Neural cell (in vitro differentiated cells): ENCODE measurements at regions not wholly inside any gene's neighbourhood (a gene's known extent, or its start where the extent isn't known, plus 50 kb on each side); places are given as distances from the start of the nearest gene placed in this dataset.

ENCODE experiments used
- H2AFZ ChIP-seq: fragments of 200-600, 300-800 bp; sonication (generic), shearing (Covaris generic); 2 replicates; pipeline ENCODE4 v1.6.0; 2014; ENCODE audit warnings: low read depth, mild to moderate bottlenecking, antibody characterized with exemption, low read length, moderate library complexity
- H3F3A ChIP-seq: fragments of 200-600 bp; shearing (Covaris generic); 2 replicates; pipeline ENCODE4 v1.6.1; 2016; ENCODE audit warnings: mild to moderate bottlenecking, moderate library complexity, mixed read lengths, antibody characterized with exemption, low read length; ENCODE audit not compliant: insufficient read depth, poor library complexity, severe bottlenecking
- H3K27ac ChIP-seq: fragments of 200-600, 300-800 bp; sonication (generic), shearing (Covaris generic); 2 replicates; pipeline ENCODE4 v1.5.1; 2014; ENCODE audit warnings: mild to moderate bottlenecking, low read length, moderate library complexity
- H3K27me3 ChIP-seq: fragments of 300-800, 200-600 bp; sonication (generic), shearing (Covaris generic); 2 replicates; pipeline ENCODE4 v1.6.0; 2014; ENCODE audit warnings: mild to moderate bottlenecking, low read depth, low read length, moderate library complexity; ENCODE audit not compliant: insufficient read depth
- H3K36me3 ChIP-seq: fragments of 300-800, 200-600 bp; sonication (generic), shearing (Covaris generic); 2 replicates; pipeline ENCODE4 v1.5.1; 2014; ENCODE audit warnings: mild to moderate bottlenecking, antibody characterized with exemption, low read length, moderate library complexity; ENCODE audit not compliant: insufficient read depth
- H3K4me2 ChIP-seq: fragments of 300-800, 200-600 bp; sonication (generic), shearing (Covaris generic); 2 replicates; pipeline ENCODE4 v1.6.0; 2014; ENCODE audit warnings: mild to moderate bottlenecking, low read length
- H3K4me3 ChIP-seq: fragments of 300-800, 200-600 bp; sonication (generic), shearing (Covaris generic); 2 replicates; pipeline ENCODE4 v1.5.1; 2014; ENCODE audit warnings: mild to moderate bottlenecking, low read length, moderate library complexity
- H3K79me2 ChIP-seq: fragments of 200-600 bp; shearing (Covaris generic); replicated peaks from 2 replicates; pipeline ENCODE4 v1.6.0; 2014; ENCODE audit warnings: mild to moderate bottlenecking, low read length, moderate library complexity; ENCODE audit not compliant: insufficient read depth
- H3K9ac ChIP-seq: fragments of 300-800, 200-600 bp; sonication (generic), shearing (Covaris generic); 2 replicates; pipeline ENCODE4 v1.6.1; 2016; ENCODE audit warnings: mild to moderate bottlenecking, low read length, mixed read lengths
- H3K9me2 ChIP-seq: fragments of 200-600 bp; shearing (Covaris generic); 2 replicates; pipeline ENCODE4 v1.6.1; 2016; ENCODE audit warnings: mild to moderate bottlenecking, low read length, mixed read lengths; ENCODE audit not compliant: insufficient read depth
- H3K9me3 ChIP-seq: fragments of 200-600, 300-800 bp; sonication (generic), shearing (Covaris generic); 2 replicates; pipeline ENCODE4 v1.6.1; 2016; ENCODE audit warnings: mild to moderate bottlenecking, mixed run types, low read length, moderate library complexity, mixed read lengths
- H4K20me1 ChIP-seq: fragments of 200-600 bp; shearing (Covaris generic); 2 replicates; pipeline ENCODE4 v1.6.1; 2016; ENCODE audit warnings: mild to moderate bottlenecking, mixed run types; ENCODE audit not compliant: insufficient read depth
- EP300 ChIP-seq: fragments of 450-650 bp; conservative IDR thresholded peaks from 2 replicates; pipeline ENCODE4 v1.6.1; 2014; ENCODE audit warnings: antibody characterized with exemption, mild to moderate bottlenecking, moderate library complexity; ENCODE audit not compliant: poor library complexity, severe bottlenecking
- EZH2 ChIP-seq: fragments of 200-600, 300-800 bp; shearing (Covaris generic), sonication (generic); IDR thresholded peaks from 2 replicates; pipeline ENCODE4 v1.6.1; 2014; ENCODE audit warnings: antibody characterized with exemption, low read length, borderline replicate concordance, mild to moderate bottlenecking; ENCODE audit not compliant: insufficient read depth, poor library complexity, severe bottlenecking
- MXI1 ChIP-seq: fragments of 450-650 bp; conservative IDR thresholded peaks from 2 replicates; pipeline ENCODE4 v1.6.1; 2014; ENCODE audit warnings: antibody characterized with exemption, mild to moderate bottlenecking; ENCODE audit not compliant: poor library complexity, severe bottlenecking
- POLR2AphosphoS5 ChIP-seq: IDR thresholded peaks from 2 replicates; pipeline ENCODE4 v1.6.1; 2012
- RAD21 ChIP-seq: fragments of 450-650 bp; conservative IDR thresholded peaks from 2 replicates; pipeline ENCODE4 v1.6.1; 2014; ENCODE audit warnings: antibody characterized with exemption, mild to moderate bottlenecking, moderate library complexity
- REST ChIP-seq: IDR thresholded peaks from 2 replicates; pipeline ENCODE4 v1.6.1; 2012; ENCODE audit warnings: borderline replicate concordance
- SMC3 ChIP-seq: fragments of 450-650 bp; conservative IDR thresholded peaks from 2 replicates; pipeline ENCODE4 v1.6.1; 2014; ENCODE audit warnings: antibody characterized with exemption, mild to moderate bottlenecking, moderate library complexity; ENCODE audit not compliant: poor library complexity
- TAF1 ChIP-seq: IDR thresholded peaks from 2 replicates; pipeline ENCODE4 v1.6.1; 2012; ENCODE audit warnings: low read depth
- TF ChIP-seq, protein P1 (sequence below): fragments of 450-650 bp; IDR thresholded peaks from 2 replicates; pipeline ENCODE4 v1.5.1; 2014; ENCODE audit warnings: antibody characterized with exemption, mild to moderate bottlenecking, moderate library complexity; ENCODE audit not compliant: poor library complexity, severe bottlenecking

GRCh38 chr3:163043074-163043473 lies 1546.5 kb downstream of the OTOL1 start:
- Histone ChIP-seq H3K79me2 (no peaks in the 10 kb centered on the region), H3K36me3 (no peaks in the 10 kb centered on the region), H3K27me3 (no peaks in the 10 kb centered on the region), H3K9me3 (no peaks in the 10 kb centered on the region), H3K9me2 (no peaks in the 10 kb centered on the region), H3K9ac (no peak overlapping the region), H2AFZ (no peak overlapping the region), H3F3A (no peaks in the 10 kb centered on the region), H4K20me1 (no peaks in the 10 kb centered on the region), H3K4me2 (no peak overlapping the region), H3K4me3 (no peak overlapping the region), H3K27ac (no peak overlapping the region)
- TF ChIP-seq POLR2AphosphoS5 (no peak), SMC3 (no peak), RAD21 (no peak), TAF1 (no peak), EZH2 (no peak), MXI1 (no peak)
- TF ChIP-seq, protein P1, sequence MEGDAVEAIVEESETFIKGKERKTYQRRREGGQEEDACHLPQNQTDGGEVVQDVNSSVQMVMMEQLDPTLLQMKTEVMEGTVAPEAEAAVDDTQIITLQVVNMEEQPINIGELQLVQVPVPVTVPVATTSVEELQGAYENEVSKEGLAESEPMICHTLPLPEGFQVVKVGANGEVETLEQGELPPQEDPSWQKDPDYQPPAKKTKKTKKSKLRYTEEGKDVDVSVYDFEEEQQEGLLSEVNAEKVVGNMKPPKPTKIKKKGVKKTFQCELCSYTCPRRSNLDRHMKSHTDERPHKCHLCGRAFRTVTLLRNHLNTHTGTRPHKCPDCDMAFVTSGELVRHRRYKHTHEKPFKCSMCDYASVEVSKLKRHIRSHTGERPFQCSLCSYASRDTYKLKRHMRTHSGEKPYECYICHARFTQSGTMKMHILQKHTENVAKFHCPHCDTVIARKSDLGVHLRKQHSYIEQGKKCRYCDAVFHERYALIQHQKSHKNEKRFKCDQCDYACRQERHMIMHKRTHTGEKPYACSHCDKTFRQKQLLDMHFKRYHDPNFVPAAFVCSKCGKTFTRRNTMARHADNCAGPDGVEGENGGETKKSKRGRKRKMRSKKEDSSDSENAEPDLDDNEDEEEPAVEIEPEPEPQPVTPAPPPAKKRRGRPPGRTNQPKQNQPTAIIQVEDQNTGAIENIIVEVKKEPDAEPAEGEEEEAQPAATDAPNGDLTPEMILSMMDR = no peak

- TF ChIP-seq EZH2 (no peak), REST (no peak), EP300 (no peak), POLR2AphosphoS5 (no peak), MXI1 (no peak), SMC3 (no peak)
- TF ChIP-seq, protein P1 = no peak
- Histone ChIP-seq H2AFZ (no peak overlapping the region), H3K9me3 (no peaks in the 10 kb centered on the region), H3K36me3 (no peaks in the 10 kb centered on the region), H3F3A (no peaks in the 10 kb centered on the region), H3K27me3 (no peaks in the 10 kb centered on the region), H3K79me2 (no peaks in the 10 kb centered on the region), H3K4me2 (no peak overlapping the region), H3K9ac (no peak overlapping the region), H3K4me3 (no peak overlapping the region), H4K20me1 (no peaks in the 10 kb centered on the region), H3K27ac (no peak overlapping the region), H3K9me2 (no peaks in the 10 kb centered on the region)
Observed at GRCh38 chr3:163045945-163046344, 1549.3 kb downstream of the OTOL1 start.
